ENCODE measurements at regions not wholly inside any gene's neighbourhood (a gene's known extent, or its start where the extent isn't known, plus 50 kb on each side); places are given as distances from the start of the nearest gene placed in this dataset.
"Not testable (repeated sequence)": the region's sequence is repeated elsewhere in the genome, so short reads cannot be mapped to it uniquely, and the experiment has no call there.

GRCh38 chr2:132220589-132220988 lies 58.8 kb upstream of the ANKRD30BL start:
- not testable (repeated sequence) for H3K4me3 ChIP-seq (ENCODE audit: low read depth, low read length)

- not testable (repeated sequence) for H3K4me3 ChIP-seq (ENCODE audit: low read depth, low read length)
Measured at GRCh38 chr2:132221886-132222285, 60.1 kb upstream of the ANKRD30BL start.

GRCh38 chr2:132252191-132252893 lies 90.6 kb upstream of the ANKRD30BL start:
- no peak overlapping the region for H3K4me3 ChIP-seq (ENCODE audit: low read depth, low read length)

GRCh38 chr2:132252894-132253264 lies 91.1 kb upstream of the ANKRD30BL start:
- no peak overlapping the region for H3K4me3 ChIP-seq (ENCODE audit: low read depth, low read length)

- no peak overlapping the region for H3K4me3 ChIP-seq (ENCODE audit: low read depth, low read length)
Measured at GRCh38 chr2:132253496-132254305, 91.9 kb upstream of the ANKRD30BL start.

- not testable (repeated sequence) for H3K4me3 ChIP-seq (ENCODE audit: low read depth, low read length)
Measured at GRCh38 chr2:132254306-132254919, 92.7 kb upstream of the ANKRD30BL start.

GRCh38 chr2:132255714-132256113 lies 94.0 kb upstream of the ANKRD30BL start:
- no peak overlapping the region for H3K4me3 ChIP-seq (ENCODE audit: low read depth, low read length)

GRCh38 chr2:132256251-132256902 lies 94.6 kb upstream of the ANKRD30BL start:
- H3K4me3 ChIP-seq (ENCODE audit: low read depth, low read length), result no peak overlapping the region

GRCh38 chr2:132256903-132257300 lies 95.2 kb upstream of the ANKRD30BL start:
- not testable (repeated sequence) for H3K4me3 ChIP-seq (ENCODE audit: low read depth, low read length)

- not testable (repeated sequence) for H3K4me3 ChIP-seq (ENCODE audit: low read depth, low read length)
Measured at GRCh38 chr2:132257301-132258171, 95.8 kb upstream of the ANKRD30BL start.

- H3K4me3 ChIP-seq (ENCODE audit: low read depth, low read length), result not testable (repeated sequence)
Measured at GRCh38 chr2:132259276-132259675, 97.5 kb upstream of the ANKRD30BL start.

GRCh38 chr2:132265595-132265994 lies 103.8 kb upstream of the ANKRD30BL start:
- H3K4me3 ChIP-seq (ENCODE audit: low read depth, low read length), result not testable (repeated sequence)

- no peak overlapping the region for H3K4me3 ChIP-seq (ENCODE audit: low read depth, low read length)
Measured at GRCh38 chr2:132267105-132267497, 105.3 kb upstream of the ANKRD30BL start.

GRCh38 chr2:132267498-132268283 lies 105.9 kb upstream of the ANKRD30BL start:
- peak overlapping the region; percentile 1 for H3K4me3 ChIP-seq (ENCODE audit: low read depth, low read length)

- H3K4me3 ChIP-seq (ENCODE audit: low read depth, low read length), result not testable (repeated sequence)
Measured at GRCh38 chr2:132268284-132268976, 106.7 kb upstream of the ANKRD30BL start.

- H3K4me3 ChIP-seq (ENCODE audit: low read depth, low read length), result no peak overlapping the region
Measured at GRCh38 chr2:132268977-132269523, 107.3 kb upstream of the ANKRD30BL start.

- H3K4me3 ChIP-seq (ENCODE audit: low read depth, low read length), result no peak overlapping the region
Measured at GRCh38 chr2:132270255-132270654, 108.5 kb upstream of the ANKRD30BL start.

- no peak overlapping the region for H3K4me3 ChIP-seq (ENCODE audit: low read depth, low read length)
Measured at GRCh38 chr2:132270981-132271546, 109.3 kb upstream of the ANKRD30BL start.
